Left renal pelvis (tissue), 4 donors: ENCODE measurements at regions not wholly inside any gene's neighbourhood (a gene's known extent, or its start where the extent isn't known, plus 50 kb on each side); places are given as distances from the start of the nearest gene placed in this dataset.
"Not testable (repeated sequence)": the region's sequence is repeated elsewhere in the genome, so short reads cannot be mapped to it uniquely, and the experiment has no call there.

ENCODE experiments used
- DNase-seq, 4 donors: peaks; one replicate each; pipeline ENCODE4 v3.0.0-alpha.2; 2013; ENCODE audit warnings: low read depth in 4 of 4, low spot score in 3 of 4

DNA sequence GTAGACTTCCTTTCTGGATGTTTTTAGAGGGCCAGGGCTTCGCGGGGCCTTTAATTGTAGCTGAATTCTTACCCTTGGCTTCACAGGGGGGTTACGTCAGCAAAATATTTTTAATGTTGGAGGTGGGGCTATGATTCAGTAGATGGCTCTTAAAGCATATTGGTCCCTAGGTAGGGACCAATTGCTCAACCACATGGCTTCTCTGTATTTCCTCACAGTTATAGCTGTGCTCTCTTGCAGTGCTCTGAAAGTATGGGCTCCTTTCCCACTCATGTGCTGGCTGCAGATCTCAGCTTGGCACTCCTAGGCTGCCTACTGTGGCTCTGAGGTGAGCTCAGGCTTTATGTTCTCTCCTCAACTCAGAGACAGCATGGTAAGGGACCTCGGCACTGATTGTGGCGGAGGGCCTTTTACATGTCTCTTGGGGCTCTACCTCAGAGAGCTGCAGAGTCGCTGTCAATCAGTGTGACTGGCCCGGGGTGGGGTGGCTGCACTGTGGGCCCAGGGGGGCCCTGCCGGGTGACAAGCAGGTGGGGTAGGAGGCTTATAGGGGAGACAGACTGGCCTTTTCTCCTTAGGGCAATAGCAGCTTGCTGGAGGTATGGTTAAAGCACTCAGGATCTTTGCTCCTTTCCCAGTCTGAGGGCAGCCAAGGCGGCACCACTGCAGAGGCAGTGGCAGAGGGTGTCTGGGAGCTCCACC is 318.0 kb downstream of the DOK5 start:
- no peak for DNase-seq

DNA sequence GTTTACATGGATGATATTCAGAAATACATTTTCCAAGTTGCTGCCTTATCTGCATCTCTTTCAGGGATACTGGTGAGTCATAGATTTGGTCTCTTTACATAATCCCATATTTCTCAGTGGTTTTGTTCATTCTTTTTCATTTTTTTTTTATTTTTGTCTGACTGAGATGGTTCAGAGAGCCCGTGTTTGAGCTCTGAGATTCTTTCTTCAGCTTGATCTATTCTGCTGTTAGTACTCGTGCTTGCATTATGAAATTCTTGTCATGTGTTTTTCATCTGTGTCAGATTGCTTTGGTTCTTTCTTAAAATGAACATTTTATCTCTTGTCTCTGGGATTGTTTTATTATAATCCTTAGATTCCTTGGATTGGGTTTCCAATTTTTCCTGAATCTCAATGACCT is 317.3 kb downstream of the DOK5 start:
- DNase-seq = no peak

DNA sequence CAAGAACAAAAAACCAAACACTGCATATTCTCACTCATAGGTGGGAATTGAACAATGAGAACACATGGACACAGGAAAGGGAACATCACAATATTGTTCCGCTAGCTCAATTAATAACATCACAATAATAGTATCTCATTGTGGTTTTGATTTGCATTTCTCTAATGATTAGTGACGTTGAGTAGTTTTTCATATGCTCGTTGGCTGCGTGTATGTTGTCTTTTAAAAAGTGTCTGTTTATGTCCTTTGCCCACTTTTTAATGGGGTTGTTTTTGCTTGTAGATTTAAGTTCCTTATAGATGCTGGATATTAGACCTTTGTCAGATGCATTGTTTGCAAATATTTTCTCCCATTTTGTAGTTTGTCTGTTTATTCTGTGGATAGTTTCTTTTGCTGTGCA is 312.9 kb downstream of the DOK5 start:
- DNase-seq = not testable (repeated sequence)

DNA sequence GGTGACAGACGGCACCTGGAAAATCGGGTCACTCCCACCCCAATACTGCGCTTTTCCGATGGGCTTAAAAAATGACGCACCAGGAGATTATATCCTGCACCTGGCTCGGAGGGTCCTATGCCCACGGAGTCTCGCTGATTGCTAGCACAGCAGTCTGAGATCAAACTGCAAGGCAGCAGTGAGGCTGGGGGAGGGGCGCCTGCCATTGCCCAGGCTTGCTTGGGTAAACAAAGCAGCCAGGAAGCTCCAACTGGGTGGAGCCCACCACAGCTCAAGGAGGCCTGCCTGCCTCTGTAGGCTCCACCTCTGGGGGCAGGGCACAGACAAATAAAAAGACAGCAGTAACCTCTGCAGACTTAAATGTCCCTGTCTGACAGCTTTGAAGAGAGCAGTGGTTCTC is 307.4 kb downstream of the DOK5 start:
- not testable (repeated sequence) for DNase-seq

DNA sequence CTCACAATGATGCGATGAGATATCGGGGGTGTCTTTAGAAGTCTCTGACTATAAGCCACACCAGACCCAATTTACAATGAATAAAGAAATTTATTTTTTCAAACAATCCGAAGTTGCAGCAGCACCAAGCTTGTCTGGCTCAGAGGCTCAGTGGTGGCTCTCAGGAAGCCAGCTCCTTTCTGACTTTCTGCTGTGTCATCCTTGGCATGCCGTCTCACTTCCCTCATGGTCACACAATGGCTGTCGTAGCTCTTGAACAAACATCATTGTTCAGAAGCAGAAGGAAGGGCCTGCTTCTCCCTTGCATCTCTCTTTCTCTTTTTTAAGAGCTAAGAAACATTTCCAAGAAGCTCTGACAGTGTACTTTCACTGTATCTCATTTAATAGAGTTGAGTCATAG is 299.0 kb downstream of the DOK5 start:
- DNase-seq = no peak

DNA sequence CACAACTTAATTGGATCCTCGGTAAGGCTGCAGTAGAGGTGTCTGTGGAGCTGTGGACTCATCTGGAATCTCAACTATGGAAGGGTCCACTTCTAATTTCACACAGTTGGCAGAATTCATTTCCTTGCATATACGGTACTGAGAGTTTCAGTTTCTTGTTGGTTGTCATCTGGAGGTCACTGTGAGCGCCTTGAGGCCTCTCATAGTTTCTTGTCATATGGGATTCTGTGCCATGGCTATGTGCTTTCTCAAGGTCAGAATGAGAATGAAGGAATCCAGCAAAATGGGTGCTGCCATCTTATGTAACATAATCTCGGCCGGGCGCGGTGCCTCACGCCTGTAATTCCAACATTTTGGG is 298.2 kb downstream of the DOK5 start:
- DNase-seq = no peak

DNA sequence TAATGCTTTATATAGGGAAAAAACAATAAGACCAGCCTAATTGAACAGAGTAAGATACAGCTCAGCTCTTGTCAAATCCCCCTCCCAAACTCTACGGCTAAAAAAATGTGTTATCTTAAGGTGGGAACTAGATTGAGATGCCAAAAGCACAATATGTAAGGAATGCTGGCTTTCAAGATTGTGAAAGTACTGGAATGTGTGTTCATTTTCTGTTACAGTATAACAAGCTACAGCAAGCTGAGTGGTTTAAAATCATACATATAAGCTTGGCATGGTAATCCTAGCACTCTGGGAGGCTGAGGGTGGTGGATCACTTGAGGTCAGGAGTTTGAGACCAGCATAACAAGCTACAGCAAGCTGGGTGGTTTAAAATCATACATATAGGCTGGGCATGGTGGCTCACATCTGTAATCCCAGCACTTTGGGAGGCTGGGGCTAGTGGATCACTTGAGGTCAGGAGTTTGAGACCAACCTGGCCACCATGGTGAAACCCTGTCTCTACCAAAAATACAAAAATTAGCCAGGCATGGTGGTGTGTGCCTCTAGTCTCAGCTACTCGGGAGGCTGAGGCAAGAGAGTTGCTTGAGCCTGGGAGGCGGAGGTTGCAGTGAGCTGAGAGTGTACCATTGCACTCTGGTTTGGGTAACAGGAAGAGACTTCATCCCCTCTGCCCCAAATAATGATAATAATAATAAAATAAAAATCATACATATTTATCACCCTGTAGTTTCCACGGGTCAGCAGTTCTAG is 297.7 kb downstream of the DOK5 start:
- no peak for DNase-seq

DNA sequence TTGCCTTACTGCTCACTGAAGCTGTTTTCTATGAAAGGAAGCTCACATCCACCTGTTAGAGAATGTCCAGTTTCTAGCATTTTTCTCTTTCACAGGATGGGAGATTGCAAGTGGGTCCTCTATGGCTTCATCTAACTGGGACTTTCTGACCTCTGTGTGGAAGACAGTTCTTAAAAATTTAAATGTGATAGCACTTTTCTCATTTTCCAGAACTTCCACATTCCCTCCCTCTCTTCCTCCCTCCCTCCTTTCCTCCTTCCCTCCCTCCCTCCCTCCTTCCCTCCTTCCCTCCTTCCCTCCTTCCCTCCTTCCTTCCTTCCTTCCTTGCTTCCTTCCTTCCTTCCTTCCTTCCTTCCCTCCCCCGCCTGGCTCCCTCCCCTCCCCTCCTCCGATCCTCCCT is 291.1 kb downstream of the DOK5 start:
- no peak for DNase-seq

DNA sequence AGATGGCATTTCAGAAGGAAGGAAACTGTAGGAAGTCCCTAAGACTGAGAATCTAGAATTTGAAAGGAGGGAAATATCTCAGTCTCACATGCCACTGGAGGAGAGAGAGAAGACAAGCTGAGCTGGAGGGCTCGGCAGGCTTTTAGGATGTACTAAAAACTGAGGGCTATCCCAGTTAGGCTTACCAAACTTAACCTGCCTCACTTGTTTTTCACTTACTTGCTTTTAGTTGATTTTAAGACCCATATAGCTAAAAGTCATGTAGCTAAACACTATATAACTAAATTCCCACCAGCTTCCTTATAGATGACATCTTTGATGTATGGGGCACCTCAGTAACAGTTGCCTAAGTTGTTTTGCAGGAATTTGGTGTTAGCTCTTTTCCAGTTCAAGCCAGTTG is 288.0 kb downstream of the DOK5 start:
- no peak for DNase-seq

DNA sequence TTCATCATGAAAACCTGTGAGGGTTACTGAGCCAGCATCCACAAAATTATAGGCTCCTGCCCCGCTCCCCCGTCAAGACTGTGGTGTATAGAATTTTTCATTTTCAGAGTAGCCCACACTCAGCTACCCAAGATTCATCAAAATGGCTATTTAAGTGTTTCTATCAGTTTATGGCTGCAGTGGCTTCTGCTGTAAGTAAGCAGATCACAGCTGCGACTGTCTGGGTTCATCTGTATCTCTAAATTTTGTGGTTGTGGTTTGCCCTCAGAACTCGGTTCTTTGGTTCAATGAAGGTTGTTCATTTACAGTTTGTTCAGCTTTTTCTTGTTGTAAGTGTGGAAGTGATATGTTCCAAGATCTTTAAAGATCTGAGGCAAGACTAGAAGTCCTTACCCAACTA is 284.2 kb downstream of the DOK5 start:
- no peak for DNase-seq

DNA sequence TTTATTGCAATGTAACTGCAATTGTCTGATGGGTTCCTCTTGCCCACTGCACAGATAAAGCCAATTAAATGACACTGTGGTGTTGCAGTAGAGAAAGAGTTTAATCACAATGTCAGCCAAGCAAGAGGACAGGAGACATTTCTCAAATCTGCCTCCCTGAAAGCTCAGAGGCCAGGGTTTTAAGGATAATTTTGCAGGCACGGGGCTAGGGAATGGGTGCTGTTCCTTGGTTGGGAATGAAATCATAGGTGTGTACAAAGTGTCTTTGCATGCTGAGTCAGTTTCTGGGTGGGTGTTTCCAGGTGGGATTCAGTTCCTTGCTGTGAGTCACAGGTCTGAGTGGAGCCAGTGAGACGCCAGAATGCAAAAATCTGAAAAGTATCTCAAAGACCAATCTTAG is 271.4 kb downstream of the DOK5 start:
- DNase-seq = no peak

DNA sequence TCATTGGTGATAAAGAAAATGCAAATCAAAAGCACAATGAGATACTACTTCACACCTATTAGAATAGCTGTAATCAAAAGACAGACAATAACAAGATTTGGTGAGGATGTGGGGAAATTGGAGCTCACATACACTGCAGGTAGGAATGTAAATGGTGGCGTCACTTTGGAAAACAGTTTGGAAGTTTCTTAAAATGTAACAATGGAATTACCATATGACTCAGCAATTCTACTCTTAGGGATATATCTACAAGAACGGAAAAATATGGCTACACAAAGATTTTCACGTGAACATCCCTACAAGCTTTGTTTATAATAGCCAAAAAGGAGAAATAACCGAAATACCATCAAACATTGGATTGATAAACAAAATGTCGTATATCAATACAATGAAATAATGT is 270.4 kb downstream of the DOK5 start:
- DNase-seq = no peak

DNA sequence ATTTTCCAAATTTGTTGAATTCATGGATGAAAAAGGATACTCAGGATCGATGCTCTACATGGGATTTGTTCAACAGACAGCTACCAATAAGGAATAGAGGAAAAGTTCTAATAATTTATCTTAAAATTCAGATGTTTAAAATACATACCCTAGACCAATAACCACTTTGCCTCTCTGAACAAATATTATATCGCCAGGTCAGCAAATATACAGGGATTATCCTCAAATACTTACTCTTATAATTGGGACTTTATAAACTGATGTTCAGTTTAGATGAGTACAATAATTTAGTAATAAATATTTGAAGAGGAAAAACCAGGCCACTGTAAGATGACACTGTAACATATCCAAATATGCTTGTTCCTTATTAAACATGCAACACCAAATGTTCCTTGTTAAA is 268.7 kb downstream of the DOK5 start:
- DNase-seq = no peak

DNA sequence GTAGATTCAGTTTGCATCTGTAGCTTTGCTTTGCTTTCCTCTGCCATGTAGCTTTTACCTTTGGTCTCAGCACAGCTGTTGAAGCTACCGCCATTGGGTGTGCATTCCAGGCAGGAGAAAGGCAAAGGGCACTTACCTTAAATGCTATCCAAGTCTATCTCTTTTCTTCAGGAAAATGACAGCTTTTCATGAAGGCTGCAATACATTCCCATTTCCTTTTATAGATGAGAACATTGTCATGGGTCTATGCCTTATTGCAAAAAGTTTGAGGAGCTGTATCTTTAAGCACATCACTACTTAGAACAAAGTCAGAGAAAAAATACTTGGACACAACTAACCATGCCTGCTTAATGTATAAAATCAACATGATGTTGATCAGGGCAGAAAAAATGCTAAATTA is 266.8 kb downstream of the DOK5 start:
- DNase-seq = no peak

DNA sequence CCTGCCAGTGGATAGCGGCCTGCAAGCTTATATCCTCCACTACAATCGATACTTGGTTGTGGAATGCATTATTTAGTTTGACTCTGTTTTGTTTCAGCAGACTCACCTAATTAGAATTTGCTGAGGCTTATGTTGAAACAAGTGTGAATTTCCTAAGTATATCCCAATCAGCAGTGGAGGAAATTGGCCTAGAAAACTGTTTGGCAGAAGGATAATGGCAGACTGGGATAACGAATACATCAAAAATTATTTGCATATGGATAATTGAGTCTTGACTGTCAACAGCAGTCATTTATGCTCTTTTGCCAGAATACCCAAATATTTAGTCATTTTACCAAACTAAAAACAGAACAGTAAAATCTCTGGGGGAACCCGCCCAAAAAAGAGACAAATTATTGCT is 261.0 kb downstream of the DOK5 start:
- no peak for DNase-seq

DNA sequence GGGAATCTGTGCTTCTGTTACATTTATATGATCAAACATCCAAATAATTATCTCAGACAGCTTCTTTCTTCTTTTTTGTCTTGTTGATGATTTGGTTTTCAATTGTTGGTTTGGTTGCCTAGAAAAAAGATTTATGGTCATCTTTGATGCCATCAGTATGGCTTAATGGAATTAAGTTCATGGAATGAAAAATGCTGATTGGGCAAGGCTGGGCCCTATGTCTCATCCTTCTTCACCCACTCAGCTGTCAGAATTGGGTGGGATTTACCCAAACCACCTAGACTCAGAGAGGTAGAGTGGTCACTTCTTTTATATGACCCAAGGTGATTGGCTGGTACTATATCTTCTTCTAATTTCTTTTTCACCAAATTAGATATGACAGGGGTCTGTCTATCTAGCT is 258.3 kb downstream of the DOK5 start:
- DNase-seq = no peak

DNA sequence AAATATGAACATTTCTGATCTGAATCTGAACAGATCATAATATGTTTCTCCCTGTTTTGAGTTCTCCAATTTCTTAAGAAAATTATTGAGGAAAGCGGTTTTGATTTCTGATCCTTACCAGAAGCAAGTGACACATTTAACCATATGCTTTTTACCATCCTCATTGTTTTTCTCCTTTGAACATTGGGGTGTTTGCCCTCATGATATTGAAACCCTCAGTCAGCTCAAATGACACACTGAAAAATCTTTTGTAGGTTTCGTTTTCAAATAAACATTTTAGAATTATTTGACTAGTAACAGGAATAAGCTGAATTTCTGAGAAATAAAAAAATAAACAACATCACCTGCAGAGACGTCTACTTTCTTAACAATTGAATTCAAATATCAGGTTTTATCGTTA is 252.1 kb downstream of the DOK5 start:
- DNase-seq = no peak

DNA sequence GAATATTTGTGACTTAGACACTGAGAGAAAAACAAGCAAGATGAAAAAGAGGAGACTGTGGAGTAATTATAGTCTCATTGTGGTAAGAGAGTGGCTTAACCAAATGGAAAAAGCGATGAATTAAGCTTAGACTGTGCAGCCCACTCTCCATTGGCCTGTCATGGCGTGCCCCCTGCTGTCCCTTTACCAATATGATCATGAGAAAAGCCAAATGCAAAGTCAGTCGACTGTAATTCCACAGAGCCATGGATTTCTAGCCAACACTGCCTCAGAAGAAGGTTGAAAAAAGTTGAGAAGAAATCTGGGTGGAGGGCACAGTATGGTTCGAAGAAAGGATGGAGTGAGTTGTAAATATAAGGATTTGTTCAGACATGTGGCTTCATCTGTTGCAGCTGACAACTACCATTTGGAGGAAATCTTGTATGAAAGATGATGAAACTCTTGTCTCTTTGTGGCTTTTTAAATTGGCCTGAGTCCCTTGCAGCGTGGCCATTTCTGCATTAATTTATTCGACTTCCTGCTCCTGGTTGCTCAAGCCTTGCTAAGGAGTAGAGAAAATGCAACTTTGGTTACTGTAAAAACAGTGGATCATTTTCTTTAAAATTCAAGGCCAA is 251.4 kb downstream of the DOK5 start:
- no peak for DNase-seq

DNA sequence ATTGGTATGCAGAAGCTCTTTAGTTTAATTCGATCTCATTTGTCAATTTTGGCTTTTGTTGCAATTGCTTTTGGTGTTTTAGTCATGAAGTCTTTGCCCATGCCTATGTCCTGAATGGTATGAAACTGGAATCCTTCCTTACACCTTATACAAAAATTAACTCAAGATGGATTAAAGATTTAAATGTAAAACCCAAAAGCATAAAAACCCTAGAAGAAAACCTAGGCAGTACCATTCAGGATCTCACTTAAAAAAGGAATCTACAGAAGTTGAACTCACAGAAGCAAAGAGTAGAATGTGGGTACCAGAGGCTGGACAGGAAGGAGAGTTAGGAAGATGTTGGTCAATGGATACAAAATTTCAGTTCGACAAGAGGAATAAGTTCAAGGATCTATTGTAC is 249.9 kb downstream of the DOK5 start:
- DNase-seq = not testable (repeated sequence)

DNA sequence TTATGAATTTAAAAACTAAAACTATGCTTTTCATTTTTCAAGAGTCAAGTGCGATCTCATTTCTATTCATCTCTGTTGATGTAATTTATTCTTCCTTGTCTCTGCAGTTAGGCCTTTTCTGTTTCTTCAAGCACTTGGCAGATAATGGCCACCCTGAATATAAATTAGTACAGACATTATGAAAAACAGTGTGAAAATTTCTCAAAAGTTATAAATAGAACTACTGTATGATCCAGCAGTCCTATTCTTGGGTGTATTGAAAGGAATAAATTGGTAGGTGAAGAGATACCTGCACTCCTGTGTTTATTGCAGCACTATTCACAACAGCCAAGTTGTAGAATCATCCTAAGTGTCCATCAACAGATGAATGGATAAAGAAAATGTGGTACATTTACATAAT is 248.3 kb downstream of the DOK5 start:
- no peak for DNase-seq

DNA sequence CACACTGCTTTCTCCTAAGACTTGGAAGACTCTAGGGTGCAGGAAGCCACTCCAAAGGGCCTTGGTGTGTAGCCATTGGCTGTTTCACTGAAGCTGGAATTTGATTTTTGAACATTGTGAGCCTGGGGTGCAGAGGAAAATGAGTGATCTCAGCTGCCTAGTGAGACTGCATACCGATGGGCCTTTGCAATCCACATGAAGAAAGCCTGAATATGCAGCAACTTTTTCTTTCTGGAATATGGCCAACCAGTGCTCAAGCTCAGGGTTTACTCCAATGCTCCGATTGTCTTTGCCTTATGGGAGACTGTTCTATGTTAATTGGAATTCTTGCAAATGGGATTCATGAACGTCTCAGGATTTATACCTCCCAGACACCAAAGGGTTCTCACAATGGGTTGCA is 242.6 kb downstream of the DOK5 start:
- no peak for DNase-seq

DNA sequence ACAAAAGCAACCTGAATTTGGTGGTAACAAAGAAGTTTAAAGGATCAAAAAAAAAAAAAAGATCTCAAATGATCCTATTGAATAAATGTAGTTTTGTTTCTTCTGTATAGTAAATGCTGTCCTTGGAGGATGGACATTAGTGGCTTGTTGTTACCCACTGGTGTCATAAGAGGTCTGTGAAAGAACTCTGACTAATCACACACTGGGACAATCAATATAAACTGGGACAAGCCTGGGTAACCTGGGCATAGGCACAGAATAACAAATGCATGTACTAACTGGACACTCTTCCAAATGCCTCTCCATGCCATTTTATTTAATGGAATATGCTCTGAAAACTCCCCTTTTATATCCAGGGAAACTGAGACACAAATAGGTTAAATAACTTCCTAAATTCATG is 241.4 kb downstream of the DOK5 start:
- DNase-seq = no peak
